ENCODE measurements at regions not wholly inside any gene's neighbourhood (a gene's known extent, or its start where the extent isn't known, plus 50 kb on each side); places are given as distances from the start of the nearest gene placed in this dataset.

DNA sequence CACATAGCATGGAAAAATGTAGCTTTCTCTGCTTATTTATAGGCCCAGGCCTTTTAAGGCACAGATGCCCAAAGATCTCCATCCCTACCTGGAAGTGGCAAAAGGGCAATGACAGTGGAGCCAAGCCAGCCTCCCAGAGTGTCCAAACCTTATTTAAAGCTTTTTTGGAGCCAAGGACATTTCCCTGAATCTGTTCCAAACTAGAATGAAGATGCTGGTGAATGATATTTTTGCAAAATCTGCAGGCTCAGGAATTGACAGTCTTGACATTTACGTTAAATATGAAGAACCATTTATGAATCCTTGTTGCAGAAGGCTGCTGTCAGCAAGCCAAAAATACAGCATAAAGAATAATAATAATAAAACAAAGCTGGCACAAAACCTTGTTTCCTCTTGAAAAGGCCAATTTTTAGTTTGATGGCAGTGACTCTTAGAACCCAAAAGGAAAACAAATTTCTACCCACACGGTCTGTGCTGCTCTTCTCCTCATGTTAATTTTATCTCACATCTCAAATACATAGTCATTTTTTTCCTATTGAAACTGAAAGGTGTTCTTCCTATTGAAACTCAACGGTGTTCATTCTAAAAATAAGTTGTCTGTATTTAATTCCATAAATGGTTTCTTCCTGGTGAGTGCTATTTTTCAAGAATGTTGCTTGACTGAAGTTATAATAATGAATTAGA is 206.3 kb upstream of the TBL1X start:
- TF ChIP-seq EZH2 (IDR thresholded peaks at IDR 0.05; ENCODE audit: insufficient read depth, poor library complexity, severe bottlenecking): no peak
- no peak for TF ChIP-seq EZH2phosphoT487 (IDR thresholded peaks at IDR 0.05; ENCODE audit: insufficient read depth, low read depth)

Data from GM23248 (cell line).